ENCODE measurements at regions not wholly inside any gene's neighbourhood (a gene's known extent, or its start where the extent isn't known, plus 50 kb on each side); places are given as distances from the start of the nearest gene placed in this dataset.
"Not testable (repeated sequence)": the region's sequence is repeated elsewhere in the genome, so short reads cannot be mapped to it uniquely, and the experiment has no call there.

DNA sequence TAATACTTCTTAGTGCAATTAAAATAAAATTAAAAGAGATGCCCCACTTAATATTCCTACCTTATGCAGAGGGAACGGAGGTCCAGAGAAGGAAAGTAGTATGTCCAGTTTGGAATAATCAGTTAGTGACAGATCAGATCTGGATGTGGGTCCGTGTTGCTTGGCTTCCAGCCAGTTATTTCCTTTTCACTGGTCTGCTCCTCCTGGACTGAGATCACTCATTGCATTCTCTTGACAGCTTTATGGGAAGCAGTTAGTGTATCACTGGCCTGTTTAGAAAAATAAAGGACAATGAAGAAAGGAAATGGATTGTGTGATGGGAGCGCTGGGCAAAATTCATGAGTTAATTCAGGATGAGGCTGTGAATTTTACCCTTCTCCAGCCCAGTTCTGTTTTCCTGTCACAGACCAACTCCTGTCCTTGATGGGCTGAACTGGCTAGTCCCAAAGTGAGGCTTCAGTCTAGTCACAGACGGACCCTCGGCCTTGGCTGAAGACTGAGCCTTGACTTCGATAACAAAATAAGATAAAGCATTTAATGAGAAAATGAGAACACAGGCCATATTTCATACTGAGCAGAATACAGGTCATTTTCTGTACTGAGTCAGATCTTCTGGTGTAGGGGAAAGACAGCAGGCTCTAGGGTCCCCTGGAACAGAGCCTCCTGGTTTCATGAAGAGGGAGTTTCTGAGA is 85.2 kb upstream of the TRABD2B start:
- DNase-seq, result peak; percentile 82

DNA sequence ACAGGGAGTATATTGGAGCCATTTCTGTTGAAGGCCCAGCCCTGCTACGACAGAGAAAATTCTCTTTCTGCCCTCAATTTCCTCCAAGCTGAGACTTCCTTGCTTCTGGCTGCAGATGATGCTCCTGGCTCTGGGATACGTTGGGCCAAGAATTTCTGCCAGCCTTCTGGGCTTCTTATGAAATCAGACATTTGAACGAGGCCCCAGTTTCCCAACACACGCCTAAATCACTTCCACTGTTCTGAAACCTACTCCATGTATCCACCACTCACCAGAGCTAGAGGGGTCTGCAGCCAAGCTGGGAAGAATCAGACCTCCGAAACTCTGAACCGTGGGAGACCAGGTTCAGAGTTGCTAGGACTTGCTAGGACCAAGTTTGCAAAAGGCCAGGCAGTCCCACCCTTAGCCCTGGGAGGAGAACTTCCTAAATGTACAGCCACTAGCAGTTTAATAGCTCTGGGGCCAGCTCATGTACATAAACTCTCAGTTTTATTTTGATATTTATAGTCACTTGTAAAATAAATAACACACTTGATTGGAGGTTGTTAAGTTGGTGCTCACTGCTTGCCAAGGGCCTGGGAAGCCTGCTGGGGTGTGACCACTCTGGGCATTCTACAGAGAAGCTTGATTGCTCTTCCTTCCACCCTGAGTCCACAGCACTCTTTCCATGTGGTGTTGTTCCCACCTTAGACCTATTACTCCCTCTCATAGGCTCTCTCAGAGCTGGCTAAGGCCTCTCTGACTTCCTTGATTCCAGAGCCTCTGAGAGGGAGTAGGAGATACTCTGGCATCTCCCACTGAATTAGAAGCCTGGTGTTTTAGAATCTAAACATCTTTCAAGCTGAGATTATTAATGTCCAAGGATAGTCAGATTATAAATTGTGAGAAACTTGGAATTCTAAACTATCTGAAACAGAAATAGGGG is 83.4 kb upstream of the TRABD2B start:
- peak; percentile 73 for DNase-seq

DNA sequence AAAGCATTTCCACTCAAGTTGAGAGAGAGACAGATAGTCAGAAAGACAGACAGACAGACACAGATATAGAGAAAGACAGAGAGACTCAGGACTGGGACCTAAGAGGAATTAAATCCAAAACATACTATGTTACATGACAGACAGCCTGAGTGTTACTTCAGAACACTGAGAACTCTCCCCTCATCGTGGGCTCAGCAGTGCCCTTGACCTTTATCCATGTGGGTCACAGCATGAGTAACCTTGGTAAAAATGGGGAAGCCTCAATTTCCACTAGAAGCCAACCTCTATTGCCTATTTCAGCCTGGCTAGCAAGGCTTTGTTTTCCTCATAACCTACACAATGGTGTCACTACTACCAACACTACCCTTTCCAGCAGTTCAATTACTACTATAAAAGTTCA is 81.9 kb upstream of the TRABD2B start:
- no peak for DNase-seq

DNA sequence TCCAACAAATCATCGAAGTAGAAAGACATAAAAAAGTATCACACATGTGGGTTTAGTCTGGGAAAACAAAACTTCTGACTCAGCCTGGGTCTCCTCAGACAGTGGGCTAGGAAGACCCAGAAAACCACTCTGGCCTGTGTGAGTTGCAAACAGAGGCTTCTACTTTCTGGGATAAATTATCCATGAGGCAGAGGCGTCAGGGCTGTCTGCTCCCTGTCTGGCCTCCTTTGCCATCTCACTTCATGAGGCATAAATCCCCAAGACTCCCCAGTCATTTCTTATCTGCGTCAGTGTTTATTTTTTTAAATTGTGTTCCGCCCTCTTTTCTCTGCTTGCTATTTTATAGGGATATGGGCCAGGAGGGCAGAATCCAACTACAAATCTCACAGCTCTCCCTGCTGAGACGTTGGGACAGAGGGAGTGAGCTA is 80.6 kb upstream of the TRABD2B start:
- peak; percentile 77 for DNase-seq

DNA sequence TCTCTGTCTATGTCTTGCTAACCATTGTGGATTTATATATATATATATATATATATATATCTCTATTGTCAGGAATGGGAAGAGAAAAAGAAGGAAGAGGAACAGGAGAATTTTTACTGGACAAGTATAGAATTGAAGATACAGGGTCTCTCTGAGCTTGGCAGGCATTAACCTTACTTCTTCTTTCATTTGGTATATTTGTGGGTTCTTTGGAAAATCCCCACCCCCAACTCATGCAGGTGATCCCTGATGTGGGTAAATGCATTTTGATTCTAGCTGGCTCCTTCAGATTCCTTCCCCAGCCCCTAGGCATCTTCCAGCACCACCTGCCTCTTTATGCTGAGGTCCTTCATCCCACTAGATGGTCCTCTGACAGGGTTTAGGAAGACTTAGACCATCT is 78.8 kb upstream of the TRABD2B start:
- no peak for DNase-seq

DNA sequence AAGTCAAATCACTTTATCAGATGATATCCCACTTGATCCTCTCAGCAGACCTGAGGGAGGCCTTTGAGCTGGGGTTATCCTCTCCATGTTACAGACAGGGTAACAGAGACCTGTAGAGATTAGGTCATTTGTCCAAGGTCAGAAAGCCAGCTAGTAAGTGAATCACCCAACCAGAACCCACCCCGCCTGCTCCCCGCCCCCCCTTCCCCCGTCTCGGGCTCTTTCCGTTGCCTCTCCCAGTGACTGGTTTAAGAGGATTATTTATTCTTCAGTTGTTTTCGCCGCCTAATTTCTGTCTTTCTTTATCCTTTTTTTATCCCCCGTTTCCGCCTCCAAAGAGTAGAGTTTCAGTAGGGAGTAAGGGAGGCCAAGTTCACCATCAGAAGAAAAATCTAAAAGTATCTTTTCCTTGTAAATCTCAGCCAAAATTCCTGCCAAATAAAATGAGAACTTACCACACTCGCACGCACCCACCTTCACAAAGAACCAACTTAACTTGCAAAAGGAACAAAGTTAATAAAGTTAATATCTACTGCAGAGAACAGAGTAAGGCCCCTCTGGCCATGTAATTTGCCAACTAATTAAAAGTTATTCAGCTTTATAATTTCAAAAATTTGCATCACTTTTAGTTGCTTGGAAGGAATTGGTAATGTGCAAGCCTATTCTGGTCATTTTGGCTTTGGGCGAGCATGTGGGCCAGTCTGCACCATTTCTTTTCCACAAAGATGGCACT is 76.8 kb upstream of the TRABD2B start:
- peak; percentile 46 for DNase-seq

DNA sequence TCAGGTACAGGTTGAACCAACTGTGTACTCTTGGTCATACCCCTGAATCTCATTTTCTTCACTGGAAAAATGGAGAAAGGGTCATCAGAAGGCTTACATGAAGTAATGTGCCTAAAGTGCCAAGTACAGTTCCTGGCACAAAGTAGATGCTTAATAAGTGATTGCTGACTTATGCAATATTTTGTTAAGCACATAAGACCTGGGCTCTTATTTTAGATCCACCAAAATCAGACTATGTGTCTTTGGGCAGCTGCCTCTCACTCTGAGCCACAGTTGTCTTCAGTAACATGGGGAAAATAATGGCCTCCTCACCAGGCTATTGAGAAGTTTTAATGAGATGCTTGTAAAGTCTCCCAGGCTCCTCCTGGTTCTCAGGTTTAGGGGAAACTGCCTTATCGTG is 74.3 kb upstream of the TRABD2B start:
- DNase-seq, result no peak

DNA sequence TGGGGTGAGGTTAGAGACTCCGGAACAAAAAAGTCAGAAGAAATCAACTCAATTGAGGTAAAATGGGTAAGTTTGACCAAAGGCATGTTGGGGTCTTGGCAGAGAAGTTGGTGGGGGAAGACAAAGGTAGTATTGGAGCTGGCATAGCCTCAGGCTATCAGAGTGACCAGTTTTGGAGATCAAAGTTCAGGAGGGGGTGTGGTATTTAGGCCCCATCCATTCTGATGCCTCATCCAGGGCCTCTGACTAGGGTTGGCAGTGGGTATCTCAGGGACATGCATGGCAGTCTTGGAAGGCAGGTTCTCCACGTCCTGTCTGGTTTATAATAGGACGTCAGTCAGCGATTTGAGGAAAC is 73.2 kb upstream of the TRABD2B start:
- no peak for DNase-seq

DNA sequence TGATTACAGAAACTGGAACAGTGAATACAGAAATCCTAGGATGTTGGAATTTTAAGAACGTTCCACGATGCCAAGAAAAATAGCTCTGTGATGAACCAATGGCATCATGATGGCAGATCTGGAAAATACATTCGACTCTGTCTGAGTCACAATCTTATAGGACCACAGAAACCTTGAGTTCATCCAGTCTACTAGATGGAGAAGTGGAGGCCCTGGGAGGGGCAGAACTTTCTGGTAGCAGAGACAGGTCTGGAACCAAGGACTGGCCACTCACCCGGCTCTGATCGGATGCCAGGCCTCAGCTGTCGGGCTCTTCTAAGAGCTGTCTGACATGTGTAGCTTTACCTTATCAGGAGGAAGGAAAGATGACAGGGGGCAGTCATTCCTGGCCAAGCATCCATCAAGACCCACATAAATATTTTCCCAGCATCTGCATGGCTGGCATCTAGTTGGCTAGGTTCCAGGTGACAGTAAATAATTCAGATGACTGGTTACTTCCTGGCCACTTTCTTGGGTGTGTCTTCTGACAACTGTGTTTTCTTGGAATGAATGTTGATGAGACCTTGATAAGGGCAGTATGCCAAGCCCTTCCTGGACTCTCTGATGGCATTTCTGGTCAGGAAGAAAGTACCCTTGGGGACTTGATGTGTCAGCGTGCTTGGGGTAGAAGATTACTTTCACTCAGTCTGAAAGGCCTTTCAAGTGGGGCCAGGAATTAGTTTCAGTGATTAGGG is 72.6 kb upstream of the TRABD2B start:
- DNase-seq, result peak; percentile 63

DNA sequence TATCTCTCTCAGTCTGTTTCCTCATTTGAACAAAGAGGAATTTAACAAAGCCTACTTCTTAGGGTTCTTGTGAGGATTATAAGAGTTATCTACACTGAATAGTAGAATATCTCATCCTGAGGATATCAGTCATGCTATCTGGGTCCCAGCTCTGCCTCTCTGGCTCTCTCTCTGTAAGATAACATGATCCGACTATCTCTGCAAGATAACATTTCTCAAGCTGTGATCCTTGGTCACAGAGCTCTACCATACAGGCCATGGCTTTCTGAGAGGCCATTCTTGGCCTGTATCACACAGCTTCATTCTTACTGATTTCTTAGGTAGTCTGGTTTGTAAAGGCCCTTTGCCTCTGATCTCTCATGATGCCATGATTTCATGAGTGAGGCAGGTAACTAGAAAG is 71.0 kb upstream of the TRABD2B start:
- DNase-seq, result no peak

DNA sequence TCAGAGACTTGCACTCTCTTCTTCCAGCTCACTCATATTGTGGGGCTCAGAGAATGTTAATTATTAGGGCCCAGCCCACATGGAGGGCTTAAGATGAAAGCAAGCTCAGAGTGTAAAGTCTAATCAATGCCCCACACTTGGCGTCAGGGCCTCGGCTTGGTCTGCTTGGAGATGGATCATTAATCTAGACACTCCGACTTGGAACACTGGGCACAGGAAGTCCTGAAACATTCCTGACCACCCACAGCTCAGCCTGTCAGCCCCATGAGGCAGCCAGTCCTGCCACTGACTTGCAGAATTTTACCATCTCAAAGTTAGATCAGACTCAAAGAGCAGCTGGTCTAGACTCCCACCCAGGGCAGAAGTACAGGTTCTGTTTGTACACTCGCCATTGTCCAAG is 69.8 kb upstream of the TRABD2B start:
- DNase-seq, result peak; percentile 85

DNA sequence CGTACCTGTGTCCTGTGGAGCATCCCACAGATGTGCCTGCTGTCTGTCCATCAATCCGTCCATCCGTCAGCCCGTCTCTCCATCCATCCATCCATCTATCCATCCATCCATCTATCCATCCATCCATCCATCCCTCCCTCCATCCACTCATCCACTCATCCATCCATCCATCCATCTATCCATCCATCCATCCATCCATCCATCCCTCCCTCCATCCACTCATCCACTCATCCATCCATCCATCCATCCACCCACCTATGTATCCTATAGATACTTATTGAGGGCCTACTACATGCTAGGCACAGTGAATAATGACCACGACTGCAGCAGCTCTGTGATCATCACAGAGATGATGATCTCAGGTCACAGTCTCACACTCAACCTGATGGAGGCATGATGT is 67.5 kb upstream of the TRABD2B start:
- not testable (repeated sequence) for DNase-seq

DNA sequence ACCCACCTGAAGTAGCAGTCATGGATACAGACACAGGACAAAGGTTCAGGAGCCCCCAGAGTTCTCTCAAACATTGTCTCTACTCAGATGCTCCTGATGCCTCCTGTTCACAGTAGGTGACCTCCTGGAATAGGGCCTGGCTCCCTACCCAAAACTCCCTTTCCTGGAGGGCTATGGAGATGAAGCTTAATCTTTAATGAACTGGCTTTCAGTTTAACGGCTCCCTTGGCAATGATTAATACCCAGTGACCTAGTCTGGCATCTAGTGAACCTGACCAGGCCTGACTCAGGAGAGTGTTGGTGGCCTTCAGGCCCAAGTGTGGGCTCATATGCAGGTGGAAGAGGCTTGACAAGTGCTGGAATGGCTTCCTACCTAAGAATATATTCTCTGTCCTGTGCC is 65.2 kb upstream of the TRABD2B start:
- DNase-seq, result peak; percentile 58

DNA sequence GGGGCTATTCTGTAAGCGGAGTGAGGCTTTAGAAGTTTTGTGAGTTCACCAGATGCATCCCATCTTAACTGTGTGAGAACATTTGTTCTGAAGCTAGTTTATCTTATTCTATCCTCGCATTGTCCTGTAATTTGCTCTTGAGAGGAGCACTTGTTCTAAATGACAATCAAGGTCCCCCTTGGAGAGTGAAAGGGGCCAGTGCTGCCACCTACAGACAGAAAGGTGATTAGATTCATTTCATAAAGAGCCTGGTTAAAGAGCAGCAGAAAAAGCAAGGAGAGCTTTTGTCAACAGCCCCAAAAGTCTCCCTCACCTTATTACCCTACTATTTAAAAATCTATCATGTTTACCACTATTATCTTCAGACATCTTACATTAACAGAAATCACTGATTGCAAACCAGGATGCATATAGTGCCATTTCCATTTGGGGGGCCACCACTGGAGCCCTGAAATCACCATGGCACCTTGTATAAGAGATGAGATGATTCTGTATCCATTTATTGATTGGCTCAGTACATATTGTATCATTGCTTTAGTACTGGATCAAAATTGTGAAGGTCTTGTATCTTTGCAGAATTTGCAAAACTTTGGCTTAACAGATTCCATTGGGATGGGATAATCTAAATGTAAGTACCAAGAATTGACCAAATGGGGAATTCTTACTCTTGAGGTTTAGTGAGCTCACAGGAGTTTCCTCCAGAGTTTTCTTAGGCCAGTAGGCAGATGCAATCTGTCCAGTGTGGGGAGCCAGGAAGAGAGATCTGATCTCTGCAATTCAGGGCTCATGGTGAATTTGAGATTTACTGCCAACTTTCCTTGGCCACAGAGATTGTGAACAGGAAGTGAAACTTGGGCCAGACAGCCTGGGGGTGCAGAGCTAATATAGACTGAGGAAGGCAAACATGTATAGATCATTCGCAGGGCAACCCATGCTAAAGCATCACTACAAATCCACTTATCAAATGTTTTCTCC is 64.3 kb upstream of the TRABD2B start:
- peak; percentile 56 for DNase-seq

DNA sequence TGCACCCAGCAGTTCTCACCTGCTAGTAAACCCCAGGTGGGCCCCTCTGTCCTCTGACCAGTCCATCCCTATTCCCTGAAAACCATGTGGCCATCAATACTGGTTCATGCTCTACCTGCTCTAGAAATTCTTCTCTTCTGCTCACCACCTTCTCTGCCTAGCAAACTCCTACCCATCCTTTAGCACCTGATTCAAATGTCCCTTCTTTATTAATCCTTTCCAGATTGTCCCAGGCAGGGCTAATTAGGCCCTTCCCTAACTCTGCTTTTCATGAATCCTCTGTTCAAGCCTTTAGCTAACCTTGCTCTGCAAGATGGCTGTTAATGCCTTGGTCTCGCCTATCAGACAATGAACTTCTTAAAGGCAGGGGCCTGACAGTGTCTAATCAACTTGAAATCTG is 62.1 kb upstream of the TRABD2B start:
- no peak for DNase-seq

DNA sequence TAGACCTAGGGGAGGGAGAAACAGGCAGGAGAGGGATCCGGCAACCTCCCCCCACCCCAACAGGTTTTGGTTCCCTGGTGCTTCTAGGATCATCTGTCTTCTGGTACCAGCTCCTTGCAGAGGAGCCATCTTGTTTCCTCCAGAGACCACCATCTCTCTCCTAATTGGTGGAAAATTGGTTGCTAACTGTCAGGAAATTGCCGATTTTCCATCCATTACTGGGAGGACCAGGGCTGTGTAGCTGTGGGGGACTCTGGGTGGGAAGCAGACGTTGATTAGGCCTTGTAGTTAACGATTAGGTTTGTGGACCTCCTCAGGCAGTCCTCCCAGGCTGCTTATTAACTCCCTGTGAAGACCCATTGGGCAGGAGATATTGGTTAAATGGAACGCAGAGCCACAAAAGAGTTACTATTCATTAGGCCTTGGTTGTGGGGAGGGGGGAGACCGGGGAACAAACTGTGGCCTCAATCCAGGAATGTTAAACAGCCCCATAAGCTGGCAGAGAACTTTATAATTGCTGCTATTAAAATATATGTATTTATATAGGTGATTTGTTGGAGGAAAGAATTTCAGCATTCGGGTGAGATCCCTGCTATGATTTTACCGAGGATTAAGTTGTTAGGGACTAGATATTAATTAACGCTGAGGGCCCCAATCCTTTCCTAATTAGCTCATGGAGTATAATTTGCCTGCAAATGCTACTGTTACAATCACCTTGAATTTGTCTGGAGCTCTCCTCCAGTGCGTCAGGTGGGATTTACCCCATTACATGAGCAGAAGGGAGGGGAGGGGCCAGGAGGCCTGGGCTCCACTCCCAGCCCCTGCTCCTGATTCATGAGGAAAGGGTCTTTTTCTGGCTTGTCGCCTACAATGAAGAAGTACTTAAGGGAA is 61.2 kb upstream of the TRABD2B start:
- DNase-seq, result no peak

DNA sequence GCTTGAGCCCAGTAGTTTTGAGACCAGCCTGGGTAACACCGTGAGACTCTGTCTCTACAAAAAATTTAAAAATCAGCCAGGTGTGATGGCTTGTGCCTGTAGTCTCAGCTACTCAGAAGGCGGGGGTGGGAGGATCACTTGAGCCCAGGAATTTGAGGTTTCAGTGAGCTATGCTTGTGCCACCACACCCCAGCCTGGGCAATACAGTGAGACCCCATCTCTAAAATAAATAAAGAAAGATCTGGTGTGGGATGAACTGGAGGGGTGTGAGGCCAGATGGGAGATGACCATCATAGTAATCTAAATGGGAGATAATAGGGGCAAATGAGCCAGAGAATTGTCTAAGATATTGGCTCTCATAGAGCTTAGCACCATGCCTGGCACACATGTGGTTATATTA is 60.1 kb upstream of the TRABD2B start:
- no peak for DNase-seq

DNA sequence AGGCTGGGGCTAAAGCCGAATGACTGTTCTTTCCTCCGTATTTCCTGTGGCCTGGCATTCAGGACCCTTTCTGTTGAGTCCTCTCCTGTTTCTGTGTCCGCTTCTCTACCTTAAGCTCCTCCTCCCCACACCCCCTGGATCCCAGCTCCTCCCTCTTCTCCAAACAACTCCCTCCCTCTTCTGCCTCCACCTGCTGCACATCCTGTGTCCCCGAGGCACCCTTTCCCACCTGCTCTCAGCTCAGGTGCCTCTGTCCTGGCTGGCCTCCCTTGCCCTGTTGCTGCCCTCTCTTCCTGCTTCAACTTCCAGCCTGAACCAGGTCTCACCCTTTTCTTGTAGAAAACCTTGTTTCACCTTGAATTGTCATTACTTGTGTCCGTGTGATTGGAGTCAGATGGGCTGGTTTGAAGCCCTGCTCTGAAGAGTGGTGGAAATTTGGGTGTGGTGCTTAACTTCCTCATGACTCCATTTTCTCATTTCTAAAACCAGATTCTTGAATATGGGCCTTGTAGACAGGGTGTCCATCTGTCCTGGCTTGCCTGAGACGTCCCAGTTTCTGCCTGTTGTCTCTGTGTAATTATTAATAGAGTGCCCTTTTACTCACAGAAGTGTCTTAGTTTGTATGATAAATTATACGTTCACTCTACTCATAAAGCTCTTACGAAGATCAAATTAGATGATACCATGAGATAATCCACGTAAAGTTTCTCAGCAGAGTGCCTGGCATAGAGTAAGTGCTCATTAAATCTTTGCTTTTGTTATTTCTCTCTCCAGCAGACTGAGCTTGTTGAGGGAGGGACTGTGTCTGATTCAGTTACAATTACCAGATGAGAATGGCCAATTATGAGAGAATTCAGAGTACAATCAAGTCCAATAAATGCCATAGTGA is 58.9 kb upstream of the TRABD2B start:
- DNase-seq, result no peak

DNA sequence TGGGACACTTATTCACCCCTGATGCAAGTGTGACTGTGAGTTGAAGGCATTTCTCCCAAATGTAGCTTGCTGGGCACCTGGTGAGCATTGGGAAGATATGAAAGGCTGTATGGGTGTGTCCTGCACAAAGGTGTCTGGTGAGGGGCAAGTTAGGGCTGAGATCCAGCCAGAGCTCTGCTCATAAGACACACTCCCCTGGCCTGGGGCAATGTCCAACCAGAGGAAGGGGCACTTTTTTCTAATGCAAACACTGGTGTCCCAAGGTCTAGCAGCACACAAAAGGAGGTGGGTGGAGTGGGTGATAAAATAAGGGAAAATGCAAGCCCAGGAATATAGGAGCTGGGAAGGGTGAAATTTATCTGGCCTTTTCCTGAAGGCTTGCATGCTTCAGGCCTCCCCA is 57.0 kb upstream of the TRABD2B start:
- no peak for DNase-seq

DNA sequence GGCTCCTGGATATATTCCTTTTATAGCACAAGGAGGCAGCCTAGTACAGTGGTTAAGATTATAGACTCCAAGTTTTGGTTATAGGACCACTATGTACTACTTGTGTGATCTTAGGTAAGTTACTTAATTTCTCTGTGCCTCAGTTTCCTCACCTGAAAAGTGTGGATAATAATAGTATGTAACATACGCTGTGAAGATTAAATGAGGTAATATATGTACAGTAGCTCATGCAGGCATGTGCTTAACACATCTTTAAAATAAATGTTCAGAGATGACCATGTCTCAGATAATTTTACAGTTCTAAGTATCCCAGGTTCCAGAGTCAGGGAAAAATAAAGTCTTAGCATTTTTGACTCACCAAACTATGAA is 55.7 kb upstream of the TRABD2B start:
- DNase-seq, result no peak
